OCI-LY7 (cell line): ENCODE measurements at regions not wholly inside any gene's neighbourhood (a gene's known extent, or its start where the extent isn't known, plus 50 kb on each side); places are given as distances from the start of the nearest gene placed in this dataset.

ENCODE experiments used
- BruUV-seq: library from RNA; stranded (reverse); fragments of 400-500 nt; replicated peaks from 2 replicates; lab custom pipeline; 2021; lab: Mats Ljungman, UMichigan
- CTCF ChIA-PET: fragments of 300-600 bp; sonication (Branson Sonifier 250); formaldehyde crosslinking; loops from one replicate; lab custom pipeline; 2022; ENCODE audit warnings: antibody characterized with exemption; ENCODE audit not compliant: unreplicated experiment; lab: Charles Lee
- POLR2A ChIA-PET: fragments of 300-600 bp; sonication (Branson Sonifier 250); formaldehyde crosslinking; loops from one replicate; lab custom pipeline; 2022; ENCODE audit warnings: antibody characterized with exemption; lab: Charles Lee
- DNase-seq: peaks from one replicate; pipeline ENCODE4 v3.0.0-alpha.2; 2015; ENCODE audit warnings: low spot score
- H2AFZ ChIP-seq: fragments of 200-600 bp; sonication (generic), shearing (Covaris generic); 2 replicates; pipeline ENCODE4 v1.6.1; 2014; ENCODE audit warnings: mild to moderate bottlenecking, antibody characterized with exemption, low read length, moderate library complexity
- H3K27ac ChIP-seq: fragments of 200-600 bp; sonication (generic); 2 replicates; pipeline ENCODE4 v1.5.1; 2014; ENCODE audit warnings: mixed run types, low read depth, mild to moderate bottlenecking, moderate library complexity, low read length, inconsistent platforms; ENCODE audit not compliant: poor library complexity, severe bottlenecking
- H3K36me3 ChIP-seq: fragments of 200-600 bp; sonication (generic); 2 replicates; pipeline ENCODE4 v1.6.1; 2014; ENCODE audit warnings: mild to moderate bottlenecking, antibody characterized with exemption, low read length, moderate library complexity, mixed read lengths; ENCODE audit not compliant: insufficient read depth
- H3K4me1 ChIP-seq: fragments of 200-600 bp; sonication (generic); 2 replicates; pipeline ENCODE4 v1.5.1; 2014; ENCODE audit warnings: mild to moderate bottlenecking, low read length; ENCODE audit not compliant: insufficient read depth, poor library complexity, severe bottlenecking
- H3K4me2 ChIP-seq: fragments of 200-600 bp; sonication (generic); 2 replicates; pipeline ENCODE4 v1.6.1; 2014; ENCODE audit warnings: mild to moderate bottlenecking, low read length
- H3K4me3 ChIP-seq: fragments of 200-600 bp; sonication (generic); 2 replicates; pipeline ENCODE4 v1.5.1; 2014; ENCODE audit warnings: mild to moderate bottlenecking, low read depth, low read length; ENCODE audit not compliant: poor library complexity, severe bottlenecking
- H3K79me2 ChIP-seq: fragments of 200-600 bp; sonication (generic); 2 replicates; pipeline ENCODE4 v1.6.1; 2016; ENCODE audit warnings: low read depth, mild to moderate bottlenecking, low read length, moderate library complexity, mixed read lengths; ENCODE audit not compliant: insufficient read depth
- H3K9me2 ChIP-seq: fragments of 200-600 bp; sonication (generic); 2 replicates; pipeline ENCODE4 v1.6.1; 2016; ENCODE audit warnings: mild to moderate bottlenecking, low read length, mixed read lengths; ENCODE audit not compliant: insufficient read depth
- H3K9me3 ChIP-seq: fragments of 200-600 bp; sonication (generic); 2 replicates; pipeline ENCODE4 v1.6.1; 2014; ENCODE audit warnings: mild to moderate bottlenecking, mixed run types, low read length, mixed read lengths
- H4K20me1 ChIP-seq: fragments of 200-600 bp; sonication (generic); 2 replicates; pipeline ENCODE4 v1.6.1; 2014; ENCODE audit warnings: mild to moderate bottlenecking, antibody characterized with exemption, low read length, moderate library complexity, mixed read lengths; ENCODE audit not compliant: insufficient read depth
- CTCF ChIP-seq: fragments of 200-600 bp; sonication (generic); conservative IDR thresholded peaks from 2 replicates; pipeline ENCODE4 v1.5.1; 2014; ENCODE audit warnings: mild to moderate bottlenecking, antibody characterized with exemption, low read length, moderate library complexity, mixed read lengths
- EZH2phosphoT487 ChIP-seq: fragments of 200-600 bp; sonication (generic); IDR thresholded peaks from 2 replicates; pipeline ENCODE4 v1.6.1; 2018; ENCODE audit warnings: low read depth, borderline replicate concordance, mild to moderate bottlenecking, mixed run types, antibody characterized with exemption, low read length, moderate library complexity, mixed read lengths
- intact Hi-C: fragments of 100-400 bp; cut with micrococcal nuclease; formaldehyde crosslinking; loops from one replicate; pipeline ENCODE4 v1.10.0; 2022; ENCODE audit not compliant: unreplicated experiment

GRCh38 chrX:124230655-124231450, 101.6 kb upstream of the TEX13D start:
- POLR2A ChIA-PET, result no interaction called here
- TF ChIP-seq EZH2phosphoT487 (no peak), CTCF (no peak)

GRCh38 chrX:124231451-124231759, 101.1 kb upstream of the TEX13D start:
- CTCF ChIA-PET, result no interaction called here
- Histone ChIP-seq H3K9me3 (no peaks in the 10 kb centered on the region), H3K4me3 (no peak overlapping the region), H3K4me1 (no peaks in the 10 kb centered on the region), H3K79me2 (no peaks in the 10 kb centered on the region), H4K20me1 (no peaks in the 10 kb centered on the region), H3K36me3 (no peaks in the 10 kb centered on the region), H2AFZ (no peak overlapping the region), H3K9me2 (no peaks in the 10 kb centered on the region), H3K27ac (no peak overlapping the region), H3K4me2 (no peak overlapping the region)
- POLR2A ChIA-PET, result no interaction called here
- intact Hi-C loops, result no loop called here
- BruUV-seq, result no TSS peak
- DNase-seq, result no peak
- no peak for TF ChIP-seq EZH2phosphoT487
- TF ChIP-seq CTCF, result no peak

More at GRCh38 chrX:124230655-124231450, 101.6 kb upstream of the TEX13D start:
- Histone ChIP-seq H3K27ac (no peak overlapping the region), H2AFZ (no peak overlapping the region), H3K4me3 (no peak overlapping the region), H4K20me1 (no peaks in the 10 kb centered on the region), H3K36me3 (no peaks in the 10 kb centered on the region), H3K9me3 (no peaks in the 10 kb centered on the region), H3K79me2 (no peaks in the 10 kb centered on the region), H3K4me2 (no peak overlapping the region), H3K4me1 (no peaks in the 10 kb centered on the region), H3K9me2 (no peaks in the 10 kb centered on the region)
- no TSS peak for BruUV-seq
- CTCF ChIA-PET, result no interaction called here
- intact Hi-C loops, result no loop called here
- no peak for DNase-seq

- Histone ChIP-seq H2AFZ (no peak overlapping the region), H3K27ac (no peak overlapping the region), H3K4me1 (no peaks in the 10 kb centered on the region), H3K79me2 (no peaks in the 10 kb centered on the region), H3K4me3 (no peak overlapping the region), H3K4me2 (no peak overlapping the region), H3K9me3 (no peaks in the 10 kb centered on the region), H4K20me1 (no peaks in the 10 kb centered on the region), H3K9me2 (no peaks in the 10 kb centered on the region), H3K36me3 (no peaks in the 10 kb centered on the region)
- CTCF ChIA-PET, result no interaction called here
- BruUV-seq, result no TSS peak
- DNase-seq, result no peak
- TF ChIP-seq EZH2phosphoT487 (no peak), CTCF (no peak)
- intact Hi-C loops, result no loop called here
- POLR2A ChIA-PET, result no interaction called here
Measured at GRCh38 chrX:124232523-124233201, 99.8 kb upstream of the TEX13D start.
